ENCODE measurements at regions not wholly inside any gene's neighbourhood (a gene's known extent, or its start where the extent isn't known, plus 50 kb on each side); places are given as distances from the start of the nearest gene placed in this dataset.

- TF ChIP-seq CTCF (IDR thresholded peaks at IDR 0.05; ENCODE audit: insufficient read depth, low read length, poor library complexity, severe bottlenecking) (no peak), EZH2phosphoT487 (conservative IDR thresholded peaks at IDR 0.05; ENCODE audit: low read length) (no peak)
Measured at GRCh38 chr6:150766201-150766997, 99.1 kb upstream of the MTHFD1L start.

Data from SU-DHL-6 (cell line).